NCI-H1417 treated with DMSO at 0.1 percent for 48 hours (cell line): ENCODE measurements at regions not wholly inside any gene's neighbourhood (a gene's known extent, or its start where the extent isn't known, plus 50 kb on each side); places are given as distances from the start of the nearest gene placed in this dataset.
"Not testable (repeated sequence)": the region's sequence is repeated elsewhere in the genome, so short reads cannot be mapped to it uniquely, and the experiment has no call there.

Experiments
- DNase-seq: peaks from one replicate; lab custom pipeline; 2025; lab: John Stamatoyannopoulos, UW

GRCh38 chr9:97248252-97248651, 59.2 kb upstream of the CCDC180 start:
- not testable (repeated sequence) for DNase-seq

- no peak for DNase-seq
These were observed 63.9 kb upstream of the CCDC180 start for GRCh38 chr9:97243606-97244005.

- not testable (repeated sequence) for DNase-seq
These were observed 66.0 kb upstream of the CCDC180 start for GRCh38 chr9:97241430-97241829.

- peak; percentile 61 for DNase-seq
These were observed 69.2 kb upstream of the CCDC180 start for GRCh38 chr9:97237951-97238889.

GRCh38 chr9:97237311-97237786, 70.1 kb upstream of the CCDC180 start:
- DNase-seq = no peak

GRCh38 chr9:97233009-97233400, 74.5 kb upstream of the CCDC180 start:
- not testable (repeated sequence) for DNase-seq

GRCh38 chr9:97232060-97233008, 75.1 kb upstream of the CCDC180 start:
- not testable (repeated sequence) for DNase-seq

GRCh38 chr9:97222393-97222792, 85.1 kb upstream of the CCDC180 start:
- DNase-seq = not testable (repeated sequence)

- not testable (repeated sequence) for DNase-seq
These were observed 85.7 kb upstream of the CCDC180 start for GRCh38 chr9:97221478-97222355.

GRCh38 chr9:97220894-97221477, 86.5 kb upstream of the CCDC180 start:
- DNase-seq = no peak

GRCh38 chr9:97220396-97220795, 87.1 kb upstream of the CCDC180 start:
- not testable (repeated sequence) for DNase-seq

- not testable (repeated sequence) for DNase-seq
These were observed 87.9 kb upstream of the CCDC180 start for GRCh38 chr9:97219443-97220140.

GRCh38 chr9:97215127-97215526, 92.3 kb upstream of the CCDC180 start:
- not testable (repeated sequence) for DNase-seq

GRCh38 chr9:97214556-97214955, 92.9 kb upstream of the CCDC180 start:
- DNase-seq = not testable (repeated sequence)

GRCh38 chr9:97199683-97200082, 107.8 kb upstream of the CCDC180 start:
- DNase-seq = not testable (repeated sequence)

GRCh38 chr9:97193767-97194166, 113.7 kb upstream of the CCDC180 start:
- DNase-seq = not testable (repeated sequence)

GRCh38 chr9:97188545-97188944, 118.9 kb upstream of the CCDC180 start:
- DNase-seq = no peak

GRCh38 chr9:97187706-97188105, 119.8 kb upstream of the CCDC180 start:
- DNase-seq = not testable (repeated sequence)

- no peak for DNase-seq
These were observed 121.0 kb upstream of the CCDC180 start for GRCh38 chr9:97186493-97186892.

GRCh38 chr9:97182532-97182931, 124.9 kb upstream of the CCDC180 start:
- not testable (repeated sequence) for DNase-seq
